ENCODE measurements at regions not wholly inside any gene's neighbourhood (a gene's known extent, or its start where the extent isn't known, plus 50 kb on each side); places are given as distances from the start of the nearest gene placed in this dataset.
A peak's percentile ranks its signal among the peaks of the same experiment; 100 is the strongest.

- DNase-seq (ENCODE audit: low read depth in 2 of 2): no peak
These were observed 66.3 kb upstream of the SORCS3 start for GRCh38 chr10:104574838-104575237.

GRCh38 chr10:104576611-104577010 is 64.5 kb upstream of the SORCS3 start:
- DNase-seq (ENCODE audit: low read depth in 2 of 2): no peak

- DNase-seq (ENCODE audit: low read depth in 2 of 2): no peak
These were observed 63.9 kb upstream of the SORCS3 start for GRCh38 chr10:104577163-104577562.

- DNase-seq (ENCODE audit: low read depth in 2 of 2): no peak
These were observed 63.1 kb upstream of the SORCS3 start for GRCh38 chr10:104577861-104578521.

GRCh38 chr10:104578671-104579070 is 62.4 kb upstream of the SORCS3 start:
- DNase-seq (ENCODE audit: low read depth in 2 of 2): no peak

GRCh38 chr10:104579136-104579535 is 62.0 kb upstream of the SORCS3 start:
- DNase-seq (ENCODE audit: low read depth in 2 of 2): no peak

GRCh38 chr10:104580321-104580720 is 60.8 kb upstream of the SORCS3 start:
- no peak for DNase-seq (ENCODE audit: low read depth in 2 of 2)

GRCh38 chr10:104580774-104581675 is 60.1 kb upstream of the SORCS3 start:
- DNase-seq (ENCODE audit: low read depth in 2 of 2): peak; percentile 39 to 50

- no peak for DNase-seq (ENCODE audit: low read depth in 2 of 2)
These were observed 59.0 kb upstream of the SORCS3 start for GRCh38 chr10:104581884-104582601.

GRCh38 chr10:104582602-104582951 is 58.5 kb upstream of the SORCS3 start:
- DNase-seq (ENCODE audit: low read depth in 2 of 2): no peak

- DNase-seq (ENCODE audit: low read depth in 2 of 2): no peak
These were observed 58.1 kb upstream of the SORCS3 start for GRCh38 chr10:104582966-104583365.

GRCh38 chr10:104584541-104584940 is 56.5 kb upstream of the SORCS3 start:
- no peak for DNase-seq (ENCODE audit: low read depth in 2 of 2)

GRCh38 chr10:104587751-104588150 is 53.3 kb upstream of the SORCS3 start:
- DNase-seq (ENCODE audit: low read depth in 2 of 2): no peak

GRCh38 chr10:104589431-104589830 is 51.7 kb upstream of the SORCS3 start:
- no peak for DNase-seq (ENCODE audit: low read depth in 2 of 2)

- DNase-seq (ENCODE audit: low read depth in 2 of 2): no peak
These were observed 51.2 kb upstream of the SORCS3 start for GRCh38 chr10:104589871-104590270.
